Transverse colon (tissue), 3 donors: ENCODE measurements at regions not wholly inside any gene's neighbourhood (a gene's known extent, or its start where the extent isn't known, plus 50 kb on each side); places are given as distances from the start of the nearest gene placed in this dataset.

Source experiments
- CTCF ChIP-seq, 5 experiments: fragments of 200-600 bp in 3 of 5; fragments of 450-650 bp in 2 of 5; sonication (generic) in 3 of 5; IDR thresholded peaks; 1 replicate in 2 of 5; 2 replicates in 3 of 5; pipeline ENCODE4 v1.5.1; 2016 to 2017; ENCODE audit warnings: antibody characterized with exemption in 5 of 5, inconsistent platforms in 3 of 5, mild to moderate bottlenecking in 2 of 5, moderate library complexity in 1 of 5
- EP300 ChIP-seq: sonication (generic); formaldehyde crosslinking; IDR thresholded peaks from one replicate; pipeline ENCODE4 v1.6.1; 2017; ENCODE audit warnings: antibody characterized with exemption, low read depth
- POLR2A ChIP-seq: fragments of 450-650 bp; IDR thresholded peaks from one replicate; pipeline ENCODE4 v1.6.1; 2016; ENCODE audit warnings: antibody characterized with exemption, mild to moderate bottlenecking, moderate library complexity

- no peak for TF ChIP-seq POLR2A
- TF ChIP-seq CTCF (IDR thresholded peaks at IDR 0.05) = no peak
- TF ChIP-seq EP300 = no peak
Observed at GRCh38 chr6:167673946-167674345, 152.8 kb upstream of the AFDN start.
